Occipital lobe (tissue), 1 donor: ENCODE measurements at regions not wholly inside any gene's neighbourhood (a gene's known extent, or its start where the extent isn't known, plus 50 kb on each side); places are given as distances from the start of the nearest gene placed in this dataset.
"Not testable (repeated sequence)": the region's sequence is repeated elsewhere in the genome, so short reads cannot be mapped to it uniquely, and the experiment has no call there.

Source experiments
- DNase-seq: peaks from one replicate; lab custom pipeline; 2025; lab: John Stamatoyannopoulos, UW

DNA sequence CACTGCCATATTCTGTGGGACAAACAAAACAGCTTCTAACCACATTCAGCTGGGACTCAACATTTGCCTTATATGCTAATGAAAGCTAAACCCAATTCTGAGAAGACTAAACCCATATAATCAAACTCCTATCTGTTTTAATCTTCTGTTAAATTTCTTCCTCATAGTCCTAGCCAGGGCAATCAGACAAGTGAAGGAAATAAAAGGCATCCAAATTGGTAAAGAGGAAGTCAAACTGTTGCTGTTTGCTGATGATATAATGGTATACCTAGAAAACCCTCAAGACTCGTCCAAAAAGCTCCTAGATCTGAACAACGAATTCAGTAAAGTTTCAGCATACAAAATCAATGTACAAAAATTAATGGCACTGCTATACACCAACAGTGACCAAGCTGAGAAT, 157.1 kb downstream of the PHLDA1 start:
- no peak for DNase-seq

DNA sequence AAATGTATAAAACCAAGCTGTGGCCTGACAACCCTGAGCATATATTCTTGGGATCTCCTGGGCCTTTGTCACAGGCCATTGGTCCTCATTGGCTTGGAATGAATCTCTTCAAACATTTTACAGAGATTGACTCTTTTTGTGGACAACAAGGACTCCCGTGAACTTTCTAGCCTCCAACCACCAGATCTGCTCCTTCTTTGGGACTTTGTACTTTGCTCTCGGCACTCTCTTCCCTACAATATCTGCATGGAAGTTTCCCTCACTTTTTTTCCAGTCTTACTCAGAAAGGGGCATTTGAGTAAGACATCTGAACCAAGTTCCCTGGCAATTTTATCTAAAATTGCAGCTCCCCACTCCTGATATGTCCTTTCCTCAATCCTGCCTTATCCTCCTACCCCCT, 158.8 kb downstream of the PHLDA1 start:
- no peak for DNase-seq

DNA sequence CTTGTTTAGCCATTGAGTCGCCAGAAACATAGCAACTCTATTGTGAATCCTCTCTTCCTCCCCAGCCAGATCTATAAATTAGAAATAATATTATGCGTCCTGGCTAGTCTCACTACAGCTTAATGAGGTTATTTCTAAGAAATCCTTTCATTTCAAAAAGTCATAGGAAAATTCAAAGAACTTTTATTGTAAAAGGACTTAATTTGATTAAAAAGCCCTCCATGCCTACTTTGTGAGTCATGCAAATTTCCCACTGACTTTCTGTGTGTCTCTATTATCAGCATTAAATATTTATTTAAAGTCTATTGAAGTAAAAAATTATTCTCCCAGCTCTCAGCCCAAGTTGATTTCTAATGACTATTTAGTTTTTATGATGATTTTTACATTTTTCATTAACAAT, 160.7 kb downstream of the PHLDA1 start:
- no peak for DNase-seq

DNA sequence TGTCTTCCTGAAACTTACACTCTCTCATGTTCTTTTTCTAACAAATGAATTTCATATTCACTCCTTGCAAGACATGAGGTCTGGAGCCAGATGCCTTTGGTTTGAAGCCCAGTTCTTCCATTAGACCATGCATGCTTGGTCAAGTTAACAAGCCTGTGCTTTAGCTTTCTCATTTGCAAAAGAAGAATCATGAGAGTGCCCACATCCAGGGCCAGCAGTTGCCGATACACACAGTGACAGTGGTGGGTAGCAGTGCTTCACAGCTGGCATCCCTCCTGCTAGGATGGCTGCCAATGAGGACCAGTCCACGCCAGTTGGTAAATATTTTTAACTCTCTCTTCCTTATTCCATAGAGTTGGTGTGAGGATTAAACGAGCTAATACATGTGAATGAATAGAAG, 163.1 kb downstream of the PHLDA1 start:
- no peak for DNase-seq

DNA sequence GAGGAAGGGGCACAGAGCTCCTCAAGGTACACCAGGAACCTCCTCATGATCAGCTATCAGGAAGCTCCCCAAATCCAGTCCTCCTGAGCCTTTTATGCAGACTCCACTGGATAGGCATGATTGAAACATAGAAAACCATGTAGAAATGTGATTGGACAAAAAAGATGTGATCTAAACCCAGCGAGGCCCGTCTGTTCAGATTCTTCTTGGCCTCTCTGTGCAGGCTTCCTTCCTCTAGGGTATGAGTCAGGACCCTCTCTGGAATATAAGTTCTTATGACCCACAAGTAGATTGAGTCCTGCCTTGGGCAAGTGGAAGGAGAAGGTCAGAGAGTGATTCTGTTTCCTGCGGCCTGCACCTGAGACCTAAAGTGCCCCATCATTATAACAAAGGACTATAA, 166.3 kb downstream of the PHLDA1 start:
- DNase-seq = no peak

DNA sequence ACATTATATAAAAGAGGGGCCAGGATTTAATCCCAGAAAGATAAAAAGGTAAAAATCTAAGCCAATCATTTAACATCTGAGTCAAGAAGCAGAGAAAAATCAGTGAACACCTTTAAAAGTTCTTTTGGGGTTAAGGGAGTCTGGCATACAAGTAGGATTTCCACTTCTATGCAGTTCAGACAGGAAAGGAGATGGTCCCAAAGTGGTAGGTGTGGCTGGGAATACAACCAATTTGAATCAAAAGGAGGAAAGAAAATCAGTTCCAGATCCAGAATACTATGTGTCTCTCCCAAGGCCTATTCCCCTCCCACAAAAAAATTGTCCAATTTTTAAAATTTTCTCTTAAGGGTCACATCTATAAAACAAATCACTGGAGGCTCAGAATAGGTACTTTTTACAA, 167.4 kb downstream of the PHLDA1 start:
- no peak for DNase-seq

DNA sequence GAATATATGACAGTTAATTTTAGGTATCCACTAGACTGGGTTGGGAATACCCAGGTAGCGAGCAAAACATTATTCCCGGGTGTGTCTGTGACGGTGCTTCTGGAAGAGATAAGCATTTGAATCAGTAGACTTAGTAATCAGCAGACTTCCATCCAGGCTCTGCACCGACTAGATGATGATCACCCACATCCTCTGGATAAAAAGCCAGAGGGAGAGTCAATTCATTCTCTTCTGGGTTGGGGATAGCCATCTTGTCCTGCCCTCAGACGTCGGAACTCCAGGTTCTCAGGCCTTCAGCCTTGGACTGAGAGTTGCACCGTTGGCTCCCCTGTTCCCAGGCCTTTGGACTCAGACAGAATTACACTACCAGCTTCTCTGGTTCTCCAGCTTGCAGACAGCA, 168.0 kb downstream of the PHLDA1 start:
- no peak for DNase-seq

DNA sequence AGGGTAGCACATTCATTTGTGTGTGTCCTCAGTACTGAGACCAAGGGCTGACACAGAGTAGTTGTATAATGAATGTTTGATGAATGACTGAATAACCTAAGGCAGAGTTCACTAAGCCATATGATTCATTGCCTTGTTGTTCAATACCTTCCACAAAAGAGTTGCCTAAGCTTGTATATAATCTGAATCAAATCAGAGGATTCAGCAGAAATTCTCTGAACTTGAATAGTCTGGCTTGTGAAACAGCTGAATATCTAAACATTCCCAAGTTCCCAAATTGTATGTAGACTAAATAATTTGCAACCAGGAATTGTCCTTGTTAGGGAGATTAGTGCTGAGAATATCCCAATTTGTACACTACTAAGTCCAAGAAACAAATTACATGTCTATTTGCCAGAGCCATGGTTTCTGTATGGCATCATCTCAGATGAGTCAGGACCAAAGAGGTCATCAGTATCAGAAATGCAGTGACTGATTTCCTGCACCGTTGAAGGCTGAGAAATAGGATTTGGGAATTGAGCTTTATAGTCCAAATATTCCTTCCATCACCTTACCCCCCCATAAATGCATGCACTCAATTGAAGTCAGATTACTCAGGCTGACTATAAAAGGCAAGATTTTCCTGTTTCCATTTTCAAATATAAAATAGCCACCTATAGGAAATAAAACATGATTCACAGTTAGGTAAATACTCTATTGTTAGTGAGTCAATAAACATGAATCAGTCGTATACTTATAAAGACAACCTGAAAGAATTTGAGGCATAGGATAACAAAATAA, 168.7 kb downstream of the PHLDA1 start:
- no peak for DNase-seq

DNA sequence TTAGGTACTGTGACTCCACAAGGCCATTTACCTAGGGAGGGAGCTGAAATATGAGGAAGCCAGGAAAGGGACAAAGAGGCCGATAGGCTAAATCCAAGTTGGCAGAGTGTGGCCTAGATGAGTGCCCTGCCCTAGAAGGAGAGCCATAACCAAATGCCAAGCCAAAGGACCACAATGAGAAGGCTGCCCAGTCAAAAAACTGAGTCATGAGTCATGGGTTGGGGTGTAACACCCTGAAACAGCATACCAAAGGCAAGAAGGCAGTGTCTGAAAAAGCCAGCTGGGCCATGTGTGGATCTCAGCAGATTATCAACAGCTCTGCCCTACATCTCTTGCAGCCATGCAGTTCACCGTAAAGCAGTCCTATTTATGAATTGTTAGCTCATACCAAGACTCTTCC, 171.7 kb downstream of the PHLDA1 start:
- DNase-seq = no peak

DNA sequence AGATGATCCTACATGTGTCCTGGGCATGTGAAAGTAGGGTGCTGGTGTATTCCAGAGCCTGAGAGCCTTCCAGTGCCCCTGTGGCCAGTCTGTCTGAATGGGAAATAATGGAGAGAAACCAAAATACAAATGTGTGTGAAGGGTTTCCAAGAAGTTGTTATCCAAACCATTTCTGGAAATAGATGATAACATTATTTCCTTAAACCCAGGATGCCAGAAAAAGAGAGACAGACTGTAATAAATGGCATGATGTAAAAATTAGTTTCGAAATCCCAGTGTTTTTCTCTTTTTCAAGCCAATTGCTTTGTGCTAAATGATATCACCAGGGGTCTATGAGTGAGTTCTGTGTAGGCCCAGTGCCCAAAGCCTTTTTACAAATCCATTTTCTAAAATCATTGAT, 175.3 kb downstream of the PHLDA1 start:
- no peak for DNase-seq

DNA sequence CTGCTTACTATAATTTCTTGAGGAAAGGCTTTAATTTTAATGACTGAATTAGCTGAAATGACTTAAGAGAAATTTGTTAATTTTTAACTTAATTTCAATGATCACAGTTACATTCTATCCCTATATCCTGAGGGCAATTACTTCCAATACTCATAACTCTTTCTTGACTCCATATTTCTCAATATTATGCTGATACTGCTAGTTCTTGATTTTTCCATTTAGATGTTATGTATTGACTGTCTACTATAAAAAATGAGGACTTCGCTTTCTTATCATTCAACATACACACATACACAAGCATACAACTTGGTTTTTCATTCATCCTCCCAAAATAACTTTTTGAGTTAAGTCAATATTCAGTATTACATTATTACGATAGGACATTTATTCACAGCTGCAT, 176.2 kb downstream of the PHLDA1 start:
- DNase-seq = no peak

DNA sequence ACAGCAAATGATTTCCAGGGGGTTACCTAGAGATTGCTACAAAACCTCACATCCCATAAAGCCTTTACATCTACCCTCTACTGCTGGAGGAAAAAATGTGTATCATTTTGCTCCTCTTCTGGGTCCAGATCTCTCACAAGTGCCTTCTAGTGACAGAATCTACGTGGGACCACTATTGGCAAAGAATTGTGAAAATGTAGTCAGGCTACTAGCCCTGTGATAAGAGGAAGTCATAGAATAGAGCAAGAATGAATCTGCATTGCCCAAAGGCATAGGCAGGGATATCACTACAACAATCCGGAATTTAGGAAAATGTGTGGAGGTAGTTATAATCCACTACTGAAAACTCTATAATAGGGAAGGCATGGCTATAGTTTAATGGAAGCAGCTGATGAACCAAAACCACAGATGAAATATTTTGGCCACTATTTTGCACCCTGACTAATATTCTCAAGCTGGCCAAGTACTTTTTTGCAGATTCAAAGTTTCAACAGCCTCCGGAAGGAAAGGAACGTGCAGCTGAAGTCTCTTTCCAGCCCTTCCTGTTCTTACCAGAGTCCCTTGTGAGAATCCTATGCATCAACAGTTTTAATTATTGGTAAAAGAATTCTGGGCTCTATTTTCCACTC, 176.8 kb downstream of the PHLDA1 start:
- DNase-seq = no peak

DNA sequence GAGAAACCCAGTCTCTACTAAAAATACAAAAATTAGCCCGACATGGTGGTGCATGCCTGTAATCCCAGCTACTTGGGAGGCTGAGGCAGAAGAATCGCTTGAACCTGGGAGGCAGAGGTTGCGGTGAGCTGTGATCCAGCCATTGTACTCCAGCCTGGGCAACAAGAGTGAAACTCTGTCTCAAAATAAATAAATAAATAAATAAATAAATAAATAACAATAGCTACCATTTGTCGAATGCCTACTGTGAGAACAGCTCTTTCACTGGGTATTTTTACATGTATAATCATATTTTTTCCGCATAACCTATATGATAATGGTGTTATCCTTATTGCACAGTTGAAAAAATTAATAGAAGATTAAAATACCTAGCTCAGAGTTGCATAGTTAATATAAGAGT, 177.4 kb downstream of the PHLDA1 start:
- DNase-seq = not testable (repeated sequence)

DNA sequence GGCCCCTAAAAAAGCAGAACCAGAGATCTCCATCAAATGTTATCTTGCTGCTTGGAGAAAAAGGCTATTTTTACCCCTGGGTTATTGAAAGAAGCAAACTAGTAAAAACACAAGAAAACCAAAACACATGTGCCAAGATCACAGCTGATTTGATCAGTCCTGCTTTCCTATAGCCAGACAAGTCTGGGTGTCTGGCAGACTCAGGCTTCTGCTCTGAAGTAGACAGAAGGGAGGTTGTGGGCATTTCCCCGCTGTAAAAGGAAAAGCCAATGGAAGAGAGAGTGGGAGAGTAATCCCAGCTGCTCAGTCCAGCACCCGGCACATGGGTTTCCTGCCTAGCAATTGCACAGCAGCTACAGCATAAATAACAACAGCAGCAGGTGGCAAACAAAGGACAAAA, 177.9 kb downstream of the PHLDA1 start:
- no peak for DNase-seq

DNA sequence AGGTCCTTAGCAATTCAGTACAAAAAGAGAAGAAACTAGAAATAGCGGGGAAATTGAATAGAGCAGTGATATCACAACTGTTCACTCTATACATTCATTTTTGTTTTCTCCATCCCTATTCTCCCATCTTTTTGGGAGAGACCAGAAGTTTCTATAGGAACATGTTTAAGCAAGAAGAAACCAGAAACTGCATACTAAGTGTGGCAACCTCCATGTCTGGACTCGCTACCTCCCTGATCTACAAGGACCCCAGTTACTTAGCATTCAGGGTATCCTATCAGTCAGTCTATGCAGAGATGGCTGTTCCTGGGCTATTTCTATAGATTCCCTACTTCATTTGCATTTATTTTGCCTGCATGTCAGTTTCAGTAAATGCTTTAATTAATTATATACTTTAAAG, 178.6 kb downstream of the PHLDA1 start:
- DNase-seq = no peak

DNA sequence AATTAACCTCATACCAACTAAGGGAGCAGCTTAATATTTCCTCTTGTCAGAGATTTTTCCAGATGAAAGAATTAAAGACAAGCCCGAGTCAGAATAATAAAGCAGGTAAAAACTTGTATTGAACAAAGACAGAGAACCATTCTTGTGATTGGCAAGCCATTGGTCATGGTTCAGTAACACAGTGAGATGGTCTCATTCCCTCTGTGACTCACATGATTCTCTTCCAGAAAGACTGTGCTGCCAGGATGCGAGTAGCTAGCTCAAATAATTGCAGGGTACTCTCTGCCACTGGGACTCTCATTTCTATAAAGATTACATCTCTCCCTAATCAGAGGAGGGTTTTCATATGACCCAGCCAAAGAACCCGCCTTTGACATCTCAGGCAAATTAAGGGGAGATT, 179.4 kb downstream of the PHLDA1 start:
- DNase-seq = no peak

DNA sequence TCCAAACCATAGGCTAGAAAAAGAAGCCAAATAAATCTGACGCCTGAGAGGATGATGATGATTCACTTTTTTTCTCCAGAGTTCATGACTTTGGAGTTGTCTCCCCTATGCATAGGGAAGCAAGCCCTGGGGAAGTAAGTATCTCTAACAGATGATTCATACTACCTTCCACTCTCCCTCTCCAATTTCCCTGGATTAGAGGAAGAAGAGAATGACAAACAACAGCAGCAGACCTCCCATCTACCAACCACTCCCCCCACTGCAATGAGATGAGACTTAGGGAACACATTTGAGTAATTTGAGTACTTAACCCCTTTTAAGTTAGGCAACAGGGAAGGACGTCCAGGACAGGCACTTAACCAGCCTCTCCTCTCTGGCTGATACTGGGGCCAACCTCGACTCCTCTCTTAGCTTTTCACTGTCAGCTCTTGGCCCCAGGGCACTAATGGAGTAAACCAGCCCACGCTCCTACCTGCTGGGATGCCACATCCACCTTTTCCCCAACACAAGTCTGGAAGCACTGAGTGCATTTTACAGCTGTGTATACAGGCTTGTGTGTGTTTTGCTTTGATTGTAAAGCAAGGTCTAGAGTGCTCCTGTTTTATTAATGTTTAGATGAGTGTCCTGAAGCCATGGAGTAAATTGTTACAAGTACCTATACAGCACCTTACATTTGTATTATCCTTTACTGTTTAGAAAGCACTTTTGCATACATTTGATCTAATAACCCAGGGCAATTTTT, 180.7 kb downstream of the PHLDA1 start:
- no peak for DNase-seq

DNA sequence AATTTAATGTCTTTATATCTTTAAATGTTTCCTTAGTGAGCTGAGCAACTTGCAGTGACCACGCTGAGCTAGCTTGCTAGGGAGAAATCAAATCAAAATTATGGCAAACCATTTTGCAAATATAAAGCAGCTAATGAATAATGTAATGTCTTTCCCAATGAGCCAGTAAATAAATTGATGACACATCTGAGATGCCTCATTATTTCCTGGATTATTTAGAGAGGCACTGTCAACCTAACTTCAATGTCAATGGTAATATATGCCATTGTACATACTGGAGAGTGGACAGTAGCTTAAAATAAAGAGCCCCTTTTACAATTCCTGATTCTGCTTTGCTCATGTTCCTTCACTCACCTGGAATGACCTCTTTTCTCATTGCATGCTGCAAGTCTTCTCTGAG, 182.6 kb downstream of the PHLDA1 start:
- DNase-seq = no peak

DNA sequence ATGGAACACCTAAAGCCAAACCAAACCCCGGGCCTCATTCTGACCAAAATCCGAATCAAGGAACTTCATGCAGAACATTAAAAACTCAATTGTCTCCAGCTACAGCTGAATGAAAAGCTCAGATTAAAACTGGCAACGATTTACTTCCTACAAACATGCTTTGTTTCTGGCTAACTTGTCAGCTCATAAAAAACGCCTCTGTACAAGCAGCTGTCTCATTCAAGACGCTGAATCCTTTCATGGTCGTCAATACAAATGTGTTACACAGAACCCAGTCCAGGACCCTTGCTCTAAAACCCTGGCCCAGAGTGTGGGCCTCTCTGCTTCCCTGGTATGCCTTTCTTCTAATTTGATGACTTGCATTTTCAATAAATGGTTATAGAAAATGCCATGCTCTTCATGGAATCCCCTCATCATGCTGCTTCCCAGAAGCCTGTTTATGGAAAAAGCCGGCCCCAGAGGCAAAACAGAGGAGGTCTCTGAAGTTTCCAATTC, 183.1 kb downstream of the PHLDA1 start:
- DNase-seq = no peak

DNA sequence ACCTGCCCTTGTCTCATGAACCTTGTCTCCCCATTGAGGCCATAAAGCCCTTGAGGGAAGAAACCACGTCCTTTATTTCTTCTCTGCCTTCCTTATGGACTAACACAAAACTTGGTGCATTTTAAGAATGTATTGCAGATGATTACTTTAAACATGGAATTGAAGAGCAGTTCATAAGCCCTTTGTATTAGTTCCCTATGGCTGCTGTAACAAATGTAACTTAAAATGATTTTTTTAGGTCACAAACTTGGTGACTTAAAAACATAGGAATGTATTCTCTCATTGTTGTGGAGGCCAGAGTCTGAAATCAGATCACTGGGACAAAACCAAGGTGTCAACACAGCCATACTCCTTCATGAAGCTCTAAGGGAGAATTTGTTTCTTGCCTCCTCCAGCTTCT, 185.5 kb downstream of the PHLDA1 start:
- no peak for DNase-seq

DNA sequence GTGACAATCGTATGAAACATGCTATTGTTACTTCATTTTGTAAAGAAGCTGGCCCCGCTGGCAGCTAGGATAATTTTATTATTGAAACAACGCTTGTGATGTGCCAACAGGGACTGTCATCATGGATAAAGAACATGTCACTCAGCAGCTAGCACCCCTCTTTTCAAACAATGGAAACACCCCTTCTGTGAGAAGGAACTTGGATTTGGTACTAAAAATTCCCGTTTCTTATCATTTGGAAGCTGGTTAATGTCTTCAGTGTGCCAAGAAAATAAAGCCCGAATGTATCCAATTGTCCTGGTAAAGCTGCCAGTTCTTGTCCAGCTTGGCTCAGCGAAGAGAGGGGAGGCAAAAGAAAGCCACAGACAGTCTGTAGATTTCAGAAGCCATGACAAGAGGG, 186.6 kb downstream of the PHLDA1 start:
- no peak for DNase-seq

DNA sequence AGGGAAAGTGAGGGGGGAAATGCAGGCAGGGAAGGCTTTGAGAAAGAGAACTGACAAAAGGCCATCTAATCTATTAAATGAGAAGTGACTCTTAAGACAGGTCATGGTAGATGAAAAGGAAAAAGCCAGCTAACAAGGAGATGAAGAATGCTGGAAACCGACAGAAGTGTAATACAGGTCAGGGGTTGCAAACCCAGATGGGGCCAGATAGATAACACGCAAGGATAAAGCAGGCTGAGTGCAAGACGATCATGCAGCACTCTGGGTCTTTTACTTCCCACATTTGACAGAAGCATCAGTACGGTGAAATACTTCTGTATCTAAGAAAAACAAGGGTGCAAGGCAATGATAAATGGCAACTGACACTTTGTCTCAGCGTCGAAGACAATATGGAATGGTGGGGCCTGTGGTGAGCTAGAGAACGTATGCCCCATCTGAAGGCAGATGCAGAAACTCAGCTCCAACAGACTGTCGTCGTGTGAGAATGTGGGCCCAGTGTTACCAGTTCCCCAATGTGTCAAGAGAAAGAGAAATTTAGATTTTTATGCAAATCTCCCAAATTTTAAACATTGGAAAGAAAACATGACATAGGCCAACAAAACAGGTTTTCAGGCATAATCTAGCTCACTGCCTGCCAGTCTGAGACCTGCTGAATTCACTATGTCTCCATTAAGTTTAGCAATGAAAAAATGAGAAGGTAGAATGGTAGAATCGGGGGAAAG, 187.4 kb downstream of the PHLDA1 start:
- DNase-seq = no peak
